PFSK-1 (cell line): ENCODE measurements at regions not wholly inside any gene's neighbourhood (a gene's known extent, or its start where the extent isn't known, plus 50 kb on each side); places are given as distances from the start of the nearest gene placed in this dataset.

Source experiments
- FOXP2 ChIP-seq: optimal IDR thresholded peaks from 2 replicates; pipeline ENCODE3; 2011; ENCODE audit warnings: borderline replicate concordance, control low read depth, inconsistent platforms; ENCODE audit not compliant: insufficient read depth; ENCODE audit errors: extremely low read length, extremely low read depth
- POLR2AphosphoS5 ChIP-seq: IDR thresholded peaks from 2 replicates; pipeline ENCODE4 v1.6.1; 2012; ENCODE audit warnings: low read depth, mild to moderate bottlenecking, control low read depth, low read length, moderate library complexity
- SIN3A ChIP-seq: IDR thresholded peaks from 2 replicates; pipeline ENCODE4 v1.6.1; 2012; ENCODE audit warnings: mild to moderate bottlenecking, low read length, moderate library complexity, borderline replicate concordance; ENCODE audit not compliant: insufficient read depth
- TAF1 ChIP-seq: IDR thresholded peaks from 2 replicates; pipeline ENCODE4 v1.6.1; 2012; ENCODE audit warnings: low read length, control low read depth, borderline replicate concordance; ENCODE audit not compliant: insufficient read depth
- TF ChIP-seq, protein P1 (sequence below), 2 experiments: IDR thresholded peaks; 2 replicates each; pipeline versions ENCODE4 v1.6.1 to v1.8.0; 2011 to 2012; ENCODE audit warnings: low read depth in 2 of 2, low read length in 2 of 2, control low read depth in 1 of 2, inconsistent platforms in 1 of 2, mild to moderate bottlenecking in 1 of 2, moderate library complexity in 1 of 2; ENCODE audit not compliant: insufficient read depth in 1 of 2

DNA sequence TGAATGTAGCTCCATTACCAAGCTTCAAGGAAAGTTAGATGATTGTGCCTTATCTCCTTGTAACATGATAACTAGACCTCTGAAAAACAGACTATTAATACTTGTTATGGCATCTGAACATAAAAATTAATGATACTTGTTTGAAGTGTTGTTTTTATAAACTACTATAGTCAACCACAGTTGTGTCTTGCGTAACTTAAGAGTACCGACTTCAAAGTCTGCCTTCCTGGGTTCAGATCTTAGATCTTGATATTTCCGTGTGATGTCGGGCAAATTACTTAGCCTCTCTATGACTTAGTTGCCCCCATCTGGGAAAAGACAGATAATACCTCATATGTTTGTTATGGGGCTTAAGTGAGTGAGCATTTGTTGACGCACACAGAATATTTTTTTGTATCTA, 906.5 kb downstream of the JRKL start:
- TF ChIP-seq FOXP2, result no peak
- no peak for TF ChIP-seq POLR2AphosphoS5
- TF ChIP-seq, protein P1, sequence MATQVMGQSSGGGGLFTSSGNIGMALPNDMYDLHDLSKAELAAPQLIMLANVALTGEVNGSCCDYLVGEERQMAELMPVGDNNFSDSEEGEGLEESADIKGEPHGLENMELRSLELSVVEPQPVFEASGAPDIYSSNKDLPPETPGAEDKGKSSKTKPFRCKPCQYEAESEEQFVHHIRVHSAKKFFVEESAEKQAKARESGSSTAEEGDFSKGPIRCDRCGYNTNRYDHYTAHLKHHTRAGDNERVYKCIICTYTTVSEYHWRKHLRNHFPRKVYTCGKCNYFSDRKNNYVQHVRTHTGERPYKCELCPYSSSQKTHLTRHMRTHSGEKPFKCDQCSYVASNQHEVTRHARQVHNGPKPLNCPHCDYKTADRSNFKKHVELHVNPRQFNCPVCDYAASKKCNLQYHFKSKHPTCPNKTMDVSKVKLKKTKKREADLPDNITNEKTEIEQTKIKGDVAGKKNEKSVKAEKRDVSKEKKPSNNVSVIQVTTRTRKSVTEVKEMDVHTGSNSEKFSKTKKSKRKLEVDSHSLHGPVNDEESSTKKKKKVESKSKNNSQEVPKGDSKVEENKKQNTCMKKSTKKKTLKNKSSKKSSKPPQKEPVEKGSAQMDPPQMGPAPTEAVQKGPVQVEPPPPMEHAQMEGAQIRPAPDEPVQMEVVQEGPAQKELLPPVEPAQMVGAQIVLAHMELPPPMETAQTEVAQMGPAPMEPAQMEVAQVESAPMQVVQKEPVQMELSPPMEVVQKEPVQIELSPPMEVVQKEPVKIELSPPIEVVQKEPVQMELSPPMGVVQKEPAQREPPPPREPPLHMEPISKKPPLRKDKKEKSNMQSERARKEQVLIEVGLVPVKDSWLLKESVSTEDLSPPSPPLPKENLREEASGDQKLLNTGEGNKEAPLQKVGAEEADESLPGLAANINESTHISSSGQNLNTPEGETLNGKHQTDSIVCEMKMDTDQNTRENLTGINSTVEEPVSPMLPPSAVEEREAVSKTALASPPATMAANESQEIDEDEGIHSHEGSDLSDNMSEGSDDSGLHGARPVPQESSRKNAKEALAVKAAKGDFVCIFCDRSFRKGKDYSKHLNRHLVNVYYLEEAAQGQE (IDR thresholded peaks at IDR 0.05; ENCODE audit: insufficient read depth in 1 of 2, low read depth in 2 of 2, low read length in 2 of 2), result no peak
- no peak for TF ChIP-seq SIN3A

DNA sequence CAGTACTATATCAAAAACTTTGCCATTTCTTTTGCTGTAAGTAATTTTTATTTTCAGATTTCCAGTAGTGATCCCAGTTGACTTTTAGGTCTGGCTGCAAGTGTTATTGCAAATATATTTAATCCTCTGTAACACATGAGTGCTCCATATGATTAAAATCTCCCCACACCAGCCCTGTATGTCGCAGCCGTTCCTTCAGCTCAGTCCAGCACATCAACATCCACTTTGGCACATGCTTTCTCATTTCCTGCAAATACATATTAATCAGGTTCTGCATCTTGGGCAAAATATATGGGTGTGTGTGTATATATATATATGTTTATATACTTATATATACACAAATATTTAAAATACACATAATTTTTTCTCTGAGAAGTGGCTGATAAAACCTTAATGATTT, 919.5 kb downstream of the JRKL start:
- TF ChIP-seq FOXP2 (no peak), POLR2AphosphoS5 (no peak), SIN3A (no peak), TAF1 (no peak)
- TF ChIP-seq, protein P1 (IDR thresholded peaks at IDR 0.05; ENCODE audit: insufficient read depth in 1 of 2, low read depth in 2 of 2, low read length in 2 of 2), result no peak

DNA sequence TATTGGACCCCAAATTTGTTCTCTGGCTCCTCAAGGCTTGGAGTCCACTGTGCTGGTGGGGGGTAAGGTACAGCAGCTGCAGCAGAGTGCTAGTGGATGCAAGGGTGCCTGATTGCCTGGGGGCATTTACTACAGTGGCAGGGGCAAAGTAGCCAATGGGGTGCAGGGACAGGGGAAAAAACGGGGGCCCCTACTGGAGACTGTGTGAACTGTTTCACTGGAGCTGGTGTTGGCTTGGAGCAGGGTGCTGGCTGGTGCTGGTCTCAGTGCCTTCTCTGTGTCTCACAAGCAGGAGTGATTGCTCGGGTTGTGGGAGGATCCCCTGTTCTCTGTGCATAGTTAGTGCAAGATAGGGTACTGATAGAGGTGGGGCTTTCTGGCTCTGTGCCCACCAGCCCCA, 935.9 kb downstream of the JRKL start:
- no peak for TF ChIP-seq FOXP2
- TF ChIP-seq TAF1, result no peak
- TF ChIP-seq, protein P1 (IDR thresholded peaks at IDR 0.05; ENCODE audit: insufficient read depth in 1 of 2, low read depth in 2 of 2, low read length in 2 of 2), result no peak
- TF ChIP-seq SIN3A, result no peak

DNA sequence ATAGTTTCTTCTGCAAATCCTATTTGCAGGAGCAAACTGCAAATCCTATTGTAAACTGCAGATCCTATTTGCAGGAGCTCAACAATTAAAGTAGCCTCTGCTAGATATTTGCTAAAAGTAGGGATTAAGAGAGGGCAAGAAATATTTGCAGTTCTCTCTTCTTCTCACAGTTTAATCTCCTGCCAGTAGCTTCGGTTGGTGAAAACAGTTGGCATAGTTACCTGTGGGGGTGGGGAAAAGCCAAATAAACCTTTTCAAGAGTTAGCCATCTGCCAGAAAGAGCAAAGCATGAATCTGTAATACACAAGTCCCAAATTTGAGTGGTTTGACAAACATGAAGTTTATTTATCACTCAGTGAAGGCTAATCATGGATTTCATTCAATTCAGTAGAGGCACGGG, 942.5 kb downstream of the JRKL start:
- TF ChIP-seq TAF1 (no peak), POLR2AphosphoS5 (no peak), FOXP2 (no peak), SIN3A (no peak)
- TF ChIP-seq, protein P1 (IDR thresholded peaks at IDR 0.05; ENCODE audit: insufficient read depth in 1 of 2, low read depth in 2 of 2, low read length in 2 of 2), result no peak

DNA sequence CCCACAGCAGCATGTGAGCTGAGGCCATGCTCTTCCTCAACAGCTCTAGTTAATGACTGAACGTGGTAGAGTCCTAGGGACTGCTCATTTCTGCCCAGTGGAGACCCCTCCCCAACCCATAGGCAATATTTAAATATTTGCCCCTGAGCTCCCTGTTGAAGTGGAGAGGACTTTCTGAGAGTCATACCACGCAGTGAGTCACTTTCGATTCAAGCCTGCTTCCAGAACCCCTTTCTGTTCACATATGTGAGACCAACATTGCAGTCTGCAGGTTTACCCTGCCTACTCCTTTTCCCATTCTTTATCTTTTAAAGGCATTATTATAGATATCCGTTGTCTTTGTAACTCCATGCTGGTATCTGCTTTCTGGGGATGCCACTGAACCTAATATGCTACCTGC, 946.3 kb downstream of the JRKL start:
- TF ChIP-seq POLR2AphosphoS5 (no peak), SIN3A (no peak), FOXP2 (no peak)
- TF ChIP-seq, protein P1 (IDR thresholded peaks at IDR 0.05; ENCODE audit: insufficient read depth in 1 of 2, low read depth in 2 of 2, low read length in 2 of 2), result no peak
